ENCODE measurements at regions not wholly inside any gene's neighbourhood (a gene's known extent, or its start where the extent isn't known, plus 50 kb on each side); places are given as distances from the start of the nearest gene placed in this dataset.
"Not testable (repeated sequence)": the region's sequence is repeated elsewhere in the genome, so short reads cannot be mapped to it uniquely, and the experiment has no call there.

DNA sequence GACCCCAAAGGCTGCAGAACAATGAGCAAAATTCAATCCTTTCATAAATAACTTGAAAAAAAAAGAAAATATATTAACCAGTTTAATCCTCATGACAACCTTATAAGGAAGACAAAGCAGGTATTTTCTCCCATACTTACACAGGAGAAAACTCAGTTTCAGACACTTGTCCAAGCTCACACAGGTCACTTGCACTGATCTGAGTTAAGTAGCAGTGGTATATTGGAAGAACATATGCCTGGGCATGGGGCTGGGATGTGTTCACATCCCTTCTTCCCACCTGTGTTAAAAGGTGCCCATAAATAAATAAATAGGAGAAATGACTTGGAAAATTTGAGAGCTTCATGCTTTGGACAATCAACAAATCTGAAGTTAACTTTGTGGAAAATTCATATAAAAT is 63.5 kb upstream of the SELENOP start:
- ATAC-seq (ENCODE audit: low FRiP score) (no peak), DNase-seq (ENCODE audit: low spot score) (no peak)
- TF ChIP-seq, protein P1, sequence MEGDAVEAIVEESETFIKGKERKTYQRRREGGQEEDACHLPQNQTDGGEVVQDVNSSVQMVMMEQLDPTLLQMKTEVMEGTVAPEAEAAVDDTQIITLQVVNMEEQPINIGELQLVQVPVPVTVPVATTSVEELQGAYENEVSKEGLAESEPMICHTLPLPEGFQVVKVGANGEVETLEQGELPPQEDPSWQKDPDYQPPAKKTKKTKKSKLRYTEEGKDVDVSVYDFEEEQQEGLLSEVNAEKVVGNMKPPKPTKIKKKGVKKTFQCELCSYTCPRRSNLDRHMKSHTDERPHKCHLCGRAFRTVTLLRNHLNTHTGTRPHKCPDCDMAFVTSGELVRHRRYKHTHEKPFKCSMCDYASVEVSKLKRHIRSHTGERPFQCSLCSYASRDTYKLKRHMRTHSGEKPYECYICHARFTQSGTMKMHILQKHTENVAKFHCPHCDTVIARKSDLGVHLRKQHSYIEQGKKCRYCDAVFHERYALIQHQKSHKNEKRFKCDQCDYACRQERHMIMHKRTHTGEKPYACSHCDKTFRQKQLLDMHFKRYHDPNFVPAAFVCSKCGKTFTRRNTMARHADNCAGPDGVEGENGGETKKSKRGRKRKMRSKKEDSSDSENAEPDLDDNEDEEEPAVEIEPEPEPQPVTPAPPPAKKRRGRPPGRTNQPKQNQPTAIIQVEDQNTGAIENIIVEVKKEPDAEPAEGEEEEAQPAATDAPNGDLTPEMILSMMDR (IDR thresholded peaks at IDR 0.05): no peak

DNA sequence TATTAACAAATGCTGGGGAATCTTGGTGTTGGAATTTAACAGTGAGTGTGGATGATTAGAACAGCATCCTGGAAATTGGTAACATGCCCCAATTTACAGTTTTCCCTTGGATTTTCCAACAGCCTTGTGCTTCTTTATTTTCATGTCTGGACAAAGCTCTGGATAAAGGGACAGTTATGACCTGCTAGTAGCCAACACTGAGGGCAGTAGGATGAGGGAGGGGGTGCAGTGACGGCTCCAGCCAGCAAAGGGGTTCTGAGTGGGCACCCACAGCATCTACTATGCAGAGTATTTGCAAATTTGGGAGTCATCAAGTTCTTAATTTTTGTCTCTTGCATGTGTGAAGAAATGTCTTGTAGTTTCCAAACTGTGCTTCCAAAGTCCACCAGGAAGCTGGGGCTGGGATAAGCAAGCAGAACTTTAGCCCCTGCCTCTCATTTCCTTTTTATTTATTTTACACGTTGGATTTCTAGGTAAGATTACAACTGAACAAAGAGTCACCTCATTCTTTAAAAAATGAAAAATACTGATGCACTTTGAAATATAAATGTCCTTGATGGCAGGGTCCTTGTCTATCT is 63.0 kb upstream of the SELENOP start:
- TF ChIP-seq, protein P1 (IDR thresholded peaks at IDR 0.05): no peak
- no peak for DNase-seq (ENCODE audit: low spot score)
- ATAC-seq (ENCODE audit: low FRiP score): no peak

DNA sequence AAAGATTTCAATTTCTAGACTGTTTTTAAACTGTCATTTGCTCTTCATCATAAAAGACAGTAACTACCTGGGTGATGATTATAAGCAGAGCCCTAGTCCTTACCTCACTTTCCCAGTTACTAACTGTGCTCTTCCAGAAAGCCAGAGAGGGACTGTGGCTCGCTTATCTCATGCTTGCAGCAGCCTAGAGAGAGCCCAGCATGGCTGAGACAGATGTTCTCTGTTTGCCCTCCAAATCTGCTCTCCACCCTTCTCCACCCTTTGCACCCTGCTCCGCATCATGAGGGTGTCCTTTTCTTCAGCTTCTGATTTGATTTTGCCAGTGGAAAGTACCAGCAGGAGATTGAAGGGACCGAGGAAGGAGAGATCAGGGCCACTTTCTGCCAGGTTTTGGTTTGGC is 61.2 kb upstream of the SELENOP start:
- TF ChIP-seq, protein P1 (IDR thresholded peaks at IDR 0.05): no peak
- ATAC-seq (ENCODE audit: low FRiP score) (no peak), DNase-seq (ENCODE audit: low spot score) (no peak)

DNA sequence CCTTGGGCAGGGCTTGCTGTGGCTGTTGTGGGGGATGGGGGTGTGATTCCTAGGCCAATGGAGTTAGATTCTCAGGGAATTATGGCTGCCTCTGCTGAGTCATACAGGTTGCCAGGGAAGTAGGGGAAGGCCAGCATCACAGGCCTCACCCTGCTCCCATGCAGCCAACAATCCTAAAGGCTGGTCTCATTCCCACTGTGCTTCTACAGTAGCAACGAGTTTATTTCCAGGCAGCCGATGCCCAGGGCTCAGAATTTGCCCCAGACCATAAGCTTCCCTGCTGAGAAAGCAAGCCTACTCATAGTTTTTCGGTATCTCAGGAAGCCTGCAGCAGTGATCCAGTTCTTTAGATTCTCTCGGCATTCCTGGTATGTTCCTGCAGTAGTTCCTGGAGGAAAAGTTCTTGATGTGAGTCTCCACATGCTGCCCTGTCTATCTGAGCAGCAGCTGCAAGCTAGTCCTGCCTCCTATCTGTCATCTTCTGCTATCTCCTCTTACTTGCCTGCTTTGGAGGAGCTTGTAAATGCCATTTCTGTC is 59.3 kb upstream of the SELENOP start:
- DNase-seq (ENCODE audit: low spot score) (no peak), ATAC-seq (ENCODE audit: low FRiP score) (no peak)
- TF ChIP-seq, protein P1 (IDR thresholded peaks at IDR 0.05): no peak

DNA sequence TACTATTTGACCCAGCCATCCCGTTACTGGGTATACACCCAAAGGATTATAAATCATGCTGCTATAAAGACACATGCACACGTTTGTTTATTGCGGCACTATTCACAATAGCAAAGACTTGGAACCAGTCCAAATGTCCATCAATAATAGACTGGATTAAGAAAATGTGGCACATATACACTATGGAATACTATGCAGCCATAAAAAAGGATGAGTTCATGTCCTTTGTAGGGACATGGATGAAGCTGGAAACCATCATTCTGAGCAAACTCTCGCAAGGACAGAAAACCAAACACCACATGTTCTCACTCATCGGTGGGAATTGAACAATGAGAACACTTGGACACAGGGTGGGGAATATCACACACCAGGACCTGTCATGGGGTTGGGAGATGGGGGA is 56.7 kb upstream of the SELENOP start:
- ATAC-seq (ENCODE audit: low FRiP score): not testable (repeated sequence)

DNA sequence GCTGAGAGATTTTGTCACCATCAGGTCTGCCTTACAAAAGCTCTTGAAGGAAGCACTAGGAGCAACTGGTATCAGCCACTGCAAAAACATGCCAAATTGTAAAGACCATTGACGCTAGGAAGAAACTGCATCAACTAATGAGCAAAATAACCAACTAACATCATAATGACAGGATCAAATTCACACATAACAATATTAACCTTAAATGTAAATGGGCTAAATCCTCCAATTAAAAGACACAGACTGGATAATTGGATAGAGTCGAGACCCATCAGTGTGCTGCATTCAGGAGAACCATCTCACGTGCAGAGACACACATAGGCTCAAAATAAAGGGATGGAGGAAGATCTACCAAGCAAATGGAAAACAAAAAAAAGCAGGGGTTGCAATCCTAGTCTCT is 53.1 kb upstream of the SELENOP start:
- ATAC-seq (ENCODE audit: low FRiP score); DNase-seq (ENCODE audit: low spot score): not testable (repeated sequence)

More for the DNA sequence above, 56.7 kb upstream of the SELENOP start:
- not testable (repeated sequence) for DNase-seq (ENCODE audit: low spot score)
